GM21717 (cell line): ENCODE measurements at regions not wholly inside any gene's neighbourhood (a gene's known extent, or its start where the extent isn't known, plus 50 kb on each side); places are given as distances from the start of the nearest gene placed in this dataset.

ENCODE experiments used
- ATAC-seq: cut with Tn5 transposase; IDR thresholded peaks from one replicate; pipeline ENCODE4 v1.9.1; 2021; ENCODE audit warnings: mild to moderate bottlenecking, moderate library complexity; ENCODE audit not compliant: unreplicated experiment

DNA sequence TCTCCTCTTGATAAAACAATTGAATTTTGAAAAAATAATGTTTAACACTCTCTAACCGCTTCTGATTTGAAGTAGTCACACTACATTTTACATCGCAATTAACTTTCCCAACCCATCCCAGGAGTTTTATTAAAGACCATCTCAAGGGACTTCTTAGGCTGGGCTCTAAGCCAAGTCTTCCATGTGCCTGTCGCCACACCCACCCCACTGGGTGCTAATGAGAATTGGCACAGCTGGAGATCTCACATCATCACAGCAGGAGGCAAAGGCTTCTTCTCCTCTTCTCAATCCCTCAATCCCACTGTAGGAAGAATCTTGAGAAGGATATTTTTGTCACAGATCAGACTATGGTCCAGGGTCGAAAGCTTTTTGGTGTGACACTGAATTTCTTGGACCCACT is 328.9 kb downstream of the NUF2 start:
- no peak for ATAC-seq

DNA sequence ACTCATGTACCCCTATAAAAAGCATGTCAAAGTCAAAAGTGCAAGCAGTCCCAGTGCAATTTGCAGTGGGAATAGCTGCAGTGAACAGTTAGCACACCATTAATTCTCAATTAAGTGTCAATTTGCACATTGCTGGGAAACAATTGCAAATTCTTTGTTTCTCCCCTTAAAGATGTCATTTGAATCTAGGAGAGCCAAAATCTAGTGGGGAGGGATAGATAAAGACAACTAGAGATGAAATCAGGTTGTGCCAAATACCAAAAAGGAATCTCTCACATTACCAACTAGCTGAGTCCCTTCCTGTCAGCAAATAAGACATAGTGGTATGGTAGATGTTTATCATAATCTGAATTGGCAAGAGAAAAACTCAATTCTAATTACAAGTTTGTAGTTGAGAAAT is 330.7 kb downstream of the NUF2 start:
- no peak for ATAC-seq

DNA sequence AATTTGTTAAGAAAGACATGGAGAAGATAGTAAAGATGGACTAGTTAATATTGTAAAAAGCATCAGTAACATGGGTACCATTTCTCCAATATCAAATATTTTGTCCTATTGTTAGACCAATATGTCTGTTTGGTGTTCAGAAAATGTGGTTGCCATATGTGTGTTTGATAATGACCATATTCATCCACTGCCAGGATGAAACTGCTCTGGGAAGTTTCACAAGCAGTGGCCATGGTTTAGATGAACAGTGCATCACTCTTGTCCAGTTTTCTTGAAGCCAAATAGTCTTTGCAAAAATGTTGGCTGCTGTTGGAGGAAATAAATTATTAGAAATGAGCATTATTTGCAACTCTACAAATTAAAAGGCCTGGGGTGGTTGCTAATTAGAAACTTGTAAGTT is 333.8 kb downstream of the NUF2 start:
- ATAC-seq: no peak

DNA sequence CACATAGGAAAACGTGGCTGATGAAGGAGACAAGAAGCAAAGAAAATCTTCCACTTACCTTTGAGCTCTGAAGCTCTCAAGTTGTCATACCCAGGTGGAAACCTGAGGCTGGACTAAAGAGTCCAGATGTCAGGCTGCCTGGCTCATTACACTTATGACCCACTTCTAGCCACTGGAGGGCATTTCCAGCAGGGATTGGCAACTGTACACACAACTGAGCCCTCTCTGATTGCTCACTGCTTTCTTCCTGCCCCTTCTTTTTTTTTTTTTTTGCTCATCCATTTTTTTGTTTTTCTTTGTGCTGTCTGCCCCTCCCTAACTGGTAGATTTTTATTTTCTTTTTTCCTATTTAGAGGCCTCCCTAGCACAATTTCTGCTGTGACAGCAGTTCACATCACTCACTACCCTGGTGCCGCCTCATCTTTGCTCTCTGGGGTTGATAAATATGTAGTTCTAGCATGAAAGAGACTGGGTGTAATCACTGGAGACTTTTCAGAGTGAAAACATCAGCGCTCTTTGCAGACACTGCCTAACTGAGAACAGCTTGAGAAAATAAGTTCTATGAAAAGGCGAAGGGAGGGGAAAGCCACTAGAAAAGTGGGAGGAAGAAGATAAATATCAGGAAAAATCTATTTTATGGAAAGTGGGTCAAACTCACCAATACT is 334.5 kb downstream of the NUF2 start:
- no peak for ATAC-seq

DNA sequence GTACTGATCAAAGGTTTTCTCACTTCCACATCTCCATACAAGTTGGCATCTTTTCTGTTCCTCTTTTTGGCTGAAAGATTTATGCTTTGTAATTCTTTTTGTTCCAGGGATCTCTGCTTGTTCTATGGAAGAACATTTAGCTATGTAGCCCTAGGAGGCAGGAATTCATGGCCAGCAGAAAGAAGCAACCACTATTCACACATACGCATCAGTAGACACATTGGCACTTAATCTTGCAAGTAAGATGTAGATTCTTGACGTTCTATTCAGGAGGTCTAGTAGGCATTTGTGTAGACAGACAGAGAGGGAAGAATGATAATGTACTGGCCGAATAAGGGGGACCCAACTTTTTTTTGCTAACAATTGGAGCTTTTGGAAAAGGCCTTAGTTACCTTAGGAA is 336.0 kb downstream of the NUF2 start:
- ATAC-seq: no peak

DNA sequence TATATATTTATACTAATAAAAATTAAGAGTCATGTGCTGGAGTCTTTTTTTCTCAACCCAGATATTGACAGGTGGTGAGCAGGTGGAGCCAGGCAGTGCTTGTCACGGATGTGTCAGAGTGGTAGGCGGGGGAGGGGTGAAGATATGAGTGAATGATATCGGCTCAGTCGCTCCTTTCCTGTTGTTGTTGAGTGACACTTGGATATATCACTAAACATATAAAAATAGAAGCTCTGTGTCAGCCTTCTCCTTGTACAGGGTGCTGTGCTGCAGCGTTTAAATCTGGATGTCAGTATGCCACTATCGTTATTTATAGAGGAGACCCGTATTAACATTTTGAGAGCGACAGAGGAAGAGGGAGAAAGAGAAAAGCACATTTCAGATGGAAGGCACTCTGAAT is 339.6 kb downstream of the NUF2 start:
- ATAC-seq: no peak

DNA sequence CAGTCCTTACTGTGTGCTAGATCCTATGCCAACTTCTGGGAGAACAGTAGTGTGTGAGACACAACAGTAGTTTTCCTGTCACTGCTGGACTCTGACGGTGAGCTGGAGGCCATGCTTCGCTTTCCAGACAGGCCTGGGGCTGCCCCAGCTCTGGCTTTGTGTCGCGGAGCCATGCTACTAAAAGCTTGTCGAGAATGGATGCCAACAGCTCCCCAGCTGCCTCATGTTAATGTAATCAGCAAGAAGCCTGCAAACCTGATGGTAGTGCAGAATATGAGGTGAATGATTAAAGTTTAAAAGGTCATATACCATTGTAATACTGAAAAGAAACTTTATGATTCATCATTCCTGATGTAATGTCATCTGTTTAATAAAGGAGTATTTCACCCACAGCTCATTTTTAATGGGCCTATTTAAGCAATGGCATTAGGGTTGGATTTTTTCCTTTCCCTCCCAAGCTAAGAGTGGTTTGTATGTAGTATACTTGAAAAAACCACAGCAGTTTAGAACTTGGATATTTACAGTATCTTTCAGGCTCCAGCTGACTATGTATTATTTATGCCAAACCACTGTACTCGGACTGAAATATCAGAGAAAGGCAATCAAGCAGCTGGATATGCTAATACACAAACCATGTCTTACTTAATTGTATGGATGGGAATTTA is 343.0 kb downstream of the NUF2 start:
- ATAC-seq: no peak

DNA sequence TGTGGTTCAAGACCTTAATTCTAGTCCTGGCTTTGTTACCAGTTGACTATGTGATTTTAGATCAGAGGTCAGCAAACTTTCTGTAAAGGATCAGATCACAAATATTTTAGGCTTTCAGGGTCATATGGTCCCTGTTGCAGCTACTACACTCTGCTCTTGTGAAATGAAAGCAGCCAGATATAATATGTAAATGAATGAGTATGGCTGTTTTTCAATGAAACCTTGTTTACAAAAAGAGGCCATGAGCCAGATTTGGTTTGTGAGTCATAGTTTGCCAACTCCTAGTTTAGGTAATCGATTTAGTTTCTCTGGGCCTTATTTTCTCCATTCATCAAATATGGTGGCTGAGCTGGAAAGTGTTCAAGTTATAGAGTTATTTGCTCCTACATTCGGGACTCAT is 346.7 kb downstream of the NUF2 start:
- ATAC-seq: no peak

DNA sequence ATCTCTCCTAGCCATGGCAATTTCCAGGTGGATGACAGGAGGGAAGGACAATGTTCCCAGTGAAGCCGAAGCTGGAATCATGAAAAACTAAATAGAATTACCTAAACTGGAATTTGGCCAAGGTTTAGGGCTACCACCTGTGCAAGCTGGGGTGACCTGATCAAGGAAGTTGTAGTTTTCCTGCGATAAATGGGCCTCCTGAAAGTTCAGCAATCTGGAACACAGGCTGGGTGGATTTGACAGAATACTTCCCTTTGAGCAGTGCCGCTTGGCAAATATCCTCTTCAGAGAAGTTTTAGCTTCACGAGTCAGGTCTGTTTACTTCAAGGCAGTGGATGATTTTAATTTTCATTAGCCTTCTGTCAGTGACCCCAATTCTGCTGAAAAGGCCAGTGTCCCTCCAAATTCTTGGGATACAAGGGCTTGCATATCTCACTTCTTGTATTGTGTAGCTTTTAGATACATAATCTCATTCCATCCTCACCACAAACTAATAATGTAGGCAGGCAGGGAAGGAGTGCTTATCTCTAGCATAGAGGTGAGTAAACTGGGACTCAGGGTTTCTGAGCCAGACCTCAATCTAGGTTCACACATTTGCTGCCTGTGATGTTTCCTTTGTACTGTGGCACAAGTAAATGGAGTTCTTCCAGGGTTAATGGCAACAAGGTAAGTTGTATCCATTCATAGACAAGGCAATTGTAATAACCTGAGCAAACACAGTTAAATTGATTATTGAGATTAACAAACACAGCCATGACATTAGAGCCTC is 349.4 kb downstream of the NUF2 start:
- no peak for ATAC-seq

DNA sequence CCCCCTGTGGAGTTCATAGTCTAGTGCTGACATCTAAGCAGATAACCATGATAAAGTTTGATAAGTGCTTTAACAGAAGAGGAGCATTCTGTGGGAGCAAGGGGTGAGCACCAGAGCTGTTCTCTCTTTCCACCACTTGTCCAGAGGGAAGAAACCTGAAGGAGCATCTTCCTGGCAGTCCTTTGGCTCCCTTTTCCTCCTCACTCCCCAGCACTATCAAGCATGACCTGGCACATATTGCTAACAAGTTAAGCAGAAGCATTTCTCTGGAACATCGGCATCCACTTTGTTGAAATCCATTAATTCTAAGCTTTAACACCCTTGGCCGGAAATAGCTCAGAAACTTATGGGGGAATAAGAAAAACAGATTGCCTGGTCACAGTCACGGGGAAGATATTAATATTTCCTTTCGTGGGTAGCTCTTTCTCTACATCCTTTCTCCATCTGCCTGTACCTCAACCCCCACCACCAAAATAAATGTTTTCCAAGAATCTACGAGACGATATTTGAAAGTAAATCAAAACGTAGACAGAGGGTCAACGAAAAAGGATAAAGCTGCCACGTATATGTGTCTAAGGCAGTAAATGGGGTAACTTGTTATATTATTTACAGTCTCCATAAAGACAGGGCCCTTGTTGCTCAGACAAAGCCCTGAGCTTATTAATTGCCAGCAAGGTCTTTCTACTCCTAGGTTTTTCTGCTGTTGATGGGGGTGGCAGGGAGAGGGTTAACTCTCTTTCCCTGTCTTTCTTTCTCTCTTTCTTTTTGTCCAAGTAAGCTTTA is 351.4 kb downstream of the NUF2 start:
- ATAC-seq: no peak

DNA sequence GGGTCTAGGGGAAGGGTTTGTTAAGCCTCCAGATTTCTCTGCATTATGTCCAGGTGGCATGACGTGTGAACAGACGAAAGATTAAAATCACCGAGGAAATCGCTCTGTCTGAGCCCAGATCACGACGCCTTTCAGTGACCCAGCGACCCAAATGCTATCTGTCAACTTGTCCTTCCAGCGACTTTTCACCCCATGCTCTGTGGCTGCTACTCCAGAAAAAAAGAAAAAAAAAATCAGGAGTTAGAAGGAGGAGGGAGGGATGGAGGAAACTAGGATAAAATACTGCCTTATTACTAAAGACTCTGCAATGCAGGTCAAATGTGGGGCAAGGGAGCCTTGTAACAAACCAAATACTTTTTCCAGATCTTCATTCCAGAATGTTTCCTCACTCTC is 352.0 kb downstream of the NUF2 start:
- no peak for ATAC-seq

DNA sequence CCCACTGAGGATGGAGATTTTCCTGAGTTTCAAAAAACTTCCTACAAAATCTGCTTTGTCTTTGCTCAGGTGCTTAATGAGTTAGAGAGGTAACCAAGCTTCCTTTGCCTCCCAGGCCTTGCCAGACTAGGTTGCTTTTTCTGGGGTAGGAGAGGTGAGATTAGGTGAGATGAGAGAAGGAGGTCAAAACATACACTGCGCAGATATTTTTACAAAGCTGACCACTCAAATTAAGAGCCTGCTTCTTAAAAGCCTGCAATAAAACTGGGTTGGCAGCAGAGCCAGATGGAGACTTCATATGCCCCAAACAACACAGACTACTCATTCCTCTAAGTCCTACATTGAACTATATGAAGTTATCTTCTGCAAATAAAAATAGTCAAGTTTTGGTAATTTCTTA is 352.5 kb downstream of the NUF2 start:
- no peak for ATAC-seq

DNA sequence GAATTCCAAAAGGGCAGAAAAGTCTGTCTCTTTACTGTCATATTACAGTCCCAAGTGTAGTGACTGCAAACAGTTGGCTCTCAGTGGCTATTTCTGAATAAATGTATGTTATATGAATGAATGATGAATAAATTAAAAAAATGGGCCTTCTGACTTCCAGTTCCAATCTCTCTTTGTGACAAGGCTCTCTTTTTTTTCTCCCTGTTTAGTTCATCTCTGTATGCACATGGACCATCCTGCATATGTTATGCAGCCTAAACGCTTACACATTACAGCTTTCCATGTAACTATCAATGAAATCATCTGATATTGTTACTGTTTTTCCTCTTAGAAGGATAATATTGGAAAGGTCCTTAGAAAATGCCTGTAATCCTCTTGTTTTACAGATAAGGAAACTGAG is 363.0 kb downstream of the NUF2 start:
- no peak for ATAC-seq

DNA sequence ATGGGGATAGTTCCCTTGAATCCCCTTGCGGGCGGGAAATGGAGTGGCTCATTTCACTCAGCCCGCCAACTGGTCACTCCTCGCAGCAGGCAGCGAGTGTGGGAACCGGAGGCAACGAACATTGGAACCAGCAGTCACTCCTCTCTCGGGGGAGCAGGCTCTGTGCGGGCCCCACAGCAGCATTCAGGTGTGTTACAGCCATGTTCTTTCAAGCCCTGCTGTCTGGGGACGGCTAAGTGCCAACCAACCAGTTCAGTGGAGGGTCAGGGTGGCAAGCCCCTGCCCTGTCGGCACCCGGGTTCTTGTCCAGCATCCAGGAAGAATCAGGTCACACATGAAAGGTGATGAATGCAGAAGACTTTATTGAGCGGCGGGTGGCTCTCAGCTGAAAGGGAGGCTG is 370.5 kb downstream of the NUF2 start:
- ATAC-seq: no peak

DNA sequence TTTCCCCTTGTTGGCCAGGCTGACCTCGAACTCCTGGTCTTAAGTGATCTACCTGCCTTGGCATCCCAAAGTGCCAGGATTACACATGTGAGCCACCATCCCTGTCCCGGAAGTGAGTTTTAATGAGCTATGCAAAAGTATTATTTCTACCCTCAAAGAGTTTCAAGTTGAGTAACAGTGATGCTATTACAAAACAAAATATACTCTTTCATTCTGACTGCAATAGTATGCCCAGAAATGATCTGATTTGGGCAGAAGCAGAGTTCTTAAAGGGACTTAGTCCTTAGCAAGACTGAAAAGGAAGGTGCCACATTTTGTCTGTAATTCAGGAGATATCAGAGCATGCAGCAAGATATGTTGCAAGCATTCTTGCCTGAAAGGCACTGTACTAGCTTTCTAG is 375.4 kb downstream of the NUF2 start:
- ATAC-seq: peak; percentile 82

DNA sequence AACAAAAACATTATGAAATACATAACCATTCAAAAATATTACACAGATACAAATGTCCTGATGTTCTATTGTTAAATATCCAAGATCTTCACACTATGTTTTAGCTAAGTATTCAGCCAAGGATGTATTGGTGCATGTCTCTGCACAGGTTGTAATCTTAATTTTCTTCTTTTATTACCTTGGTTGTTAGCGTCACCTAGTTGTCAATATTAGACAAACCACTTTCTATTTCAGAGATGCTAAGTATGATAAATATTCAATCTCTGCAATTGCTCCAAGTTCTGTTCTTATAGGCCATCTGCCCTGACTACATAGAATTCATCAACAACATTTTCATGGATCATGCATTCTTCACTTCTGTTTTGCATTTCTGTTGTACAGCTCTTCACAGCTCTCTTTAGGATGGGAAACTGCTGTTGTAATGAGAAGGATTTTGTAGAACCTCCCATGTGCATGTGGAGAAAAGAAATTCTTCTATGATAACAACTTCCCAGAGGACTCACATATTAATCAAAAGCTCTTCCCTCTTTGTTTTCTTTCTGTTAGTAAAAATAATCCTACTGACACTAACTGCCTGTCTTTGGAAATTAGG is 380.1 kb downstream of the NUF2 start:
- no peak for ATAC-seq

DNA sequence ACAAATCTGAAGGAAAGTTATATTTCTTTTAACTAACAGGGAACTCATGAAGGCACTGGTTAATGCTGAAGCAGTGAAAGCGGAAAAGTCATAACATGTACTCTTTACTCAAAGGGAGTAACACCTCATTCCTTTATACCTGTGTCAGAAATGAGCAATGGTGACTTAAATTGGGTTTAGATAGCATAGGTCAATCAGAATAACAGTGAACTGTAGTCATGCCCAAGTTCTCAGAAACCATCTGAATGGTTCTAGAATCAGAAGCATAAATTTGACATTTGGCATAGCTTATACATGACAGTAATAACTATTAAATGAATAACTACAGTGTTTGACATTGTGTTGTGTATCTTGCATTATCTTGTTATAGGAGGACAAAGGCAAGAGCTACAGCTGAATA is 382.0 kb downstream of the NUF2 start:
- ATAC-seq: no peak

DNA sequence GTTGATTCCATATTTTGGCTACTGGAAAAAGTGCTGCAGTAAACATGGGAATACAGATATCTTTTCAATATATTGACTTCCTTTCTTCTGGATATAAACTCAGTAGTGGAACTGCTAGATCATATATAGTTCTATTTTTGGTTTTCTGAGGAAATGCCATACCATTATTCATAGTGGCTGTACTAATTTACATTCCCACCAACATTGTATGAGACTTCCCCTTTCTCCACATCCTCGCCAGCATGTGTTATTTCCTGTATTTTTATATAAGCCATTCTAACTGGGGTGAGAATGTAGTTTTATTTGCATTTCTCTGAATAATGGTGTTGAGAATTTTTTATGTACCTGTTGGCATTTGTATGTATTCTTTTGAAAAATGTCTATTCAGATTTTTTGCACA is 385.2 kb downstream of the NUF2 start:
- no peak for ATAC-seq

DNA sequence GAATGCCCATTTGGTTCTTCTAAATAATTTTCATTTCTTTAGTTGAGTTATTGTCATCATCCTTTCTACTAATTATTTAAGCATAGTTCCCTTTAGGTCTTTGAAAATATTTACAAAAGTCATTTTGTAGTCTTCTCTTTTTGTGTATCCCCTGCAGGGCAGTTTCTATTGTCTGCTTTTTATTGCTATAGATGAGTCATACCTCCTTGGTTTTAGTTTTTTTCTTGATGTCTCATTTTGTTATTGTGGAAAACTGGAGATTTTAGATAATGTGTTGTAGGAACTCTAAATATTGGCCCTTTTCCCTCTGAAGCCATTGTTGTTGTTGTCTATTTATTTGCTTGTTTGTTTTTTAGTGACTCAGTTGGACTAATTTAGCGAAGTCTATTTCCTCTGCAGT is 387.9 kb downstream of the NUF2 start:
- no peak for ATAC-seq

DNA sequence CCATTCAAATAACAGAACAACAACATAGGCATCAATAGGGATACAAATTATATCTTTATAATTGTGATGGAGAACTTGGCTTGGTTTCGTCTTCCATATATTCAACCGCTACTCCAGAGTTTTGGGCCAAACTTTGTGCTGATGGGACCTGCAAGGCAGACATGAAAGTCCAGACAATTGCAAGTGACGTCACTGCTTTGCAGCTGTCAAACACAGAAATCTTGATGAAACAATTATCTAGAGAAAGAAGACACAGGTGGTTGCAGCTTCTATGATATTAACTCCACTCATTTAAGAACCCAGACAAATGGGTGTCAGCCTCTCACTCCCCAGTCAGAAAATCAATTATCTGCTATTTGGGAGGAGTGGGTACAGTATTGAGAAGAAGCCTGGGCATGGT is 390.6 kb downstream of the NUF2 start:
- no peak for ATAC-seq

DNA sequence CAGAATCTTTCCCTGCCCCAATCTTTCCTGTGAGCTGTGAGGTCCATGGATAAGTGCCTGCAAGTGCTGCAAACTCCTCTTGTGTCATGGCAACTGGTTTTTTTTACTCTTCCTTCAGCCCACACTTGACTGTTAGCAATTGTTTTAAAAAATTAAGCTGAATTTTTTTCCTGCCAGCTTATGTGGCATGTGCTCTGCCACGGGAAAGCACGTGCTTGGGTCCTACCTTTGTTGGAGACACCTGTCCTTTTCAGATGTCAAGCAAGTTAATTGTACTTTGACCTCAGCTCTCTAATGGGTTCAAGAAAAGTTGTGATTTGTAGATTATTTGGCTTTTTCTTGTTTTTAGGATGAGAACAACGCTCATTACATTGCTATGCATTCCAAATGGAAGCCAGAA is 398.5 kb downstream of the NUF2 start:
- ATAC-seq: no peak
